PC-3 (cell line): ENCODE measurements at regions not wholly inside any gene's neighbourhood (a gene's known extent, or its start where the extent isn't known, plus 50 kb on each side); places are given as distances from the start of the nearest gene placed in this dataset.

Experiments
- ATAC-seq: fragments of 200-7000 bp; cut with Tn5 transposase; 2 replicates; pipeline ENCODE4 v1.9.1; 2020; ENCODE audit warnings: mild to moderate bottlenecking, moderate library complexity
- BruUV-seq: library from RNA; stranded (reverse); fragments of 400-500 nt; replicated peaks from 2 replicates; lab custom pipeline; 2021; lab: Mats Ljungman, UMichigan
- CTCF ChIA-PET: fragments of 300-600 bp; sonication (Branson Sonifier 250); formaldehyde crosslinking; loops from one replicate; lab custom pipeline; 2022; ENCODE audit warnings: antibody characterized with exemption; lab: Charles Lee
- POLR2A ChIA-PET: fragments of 300-600 bp; sonication (Branson Sonifier 250); formaldehyde crosslinking; loops from one replicate; lab custom pipeline; 2022; ENCODE audit warnings: antibody characterized with exemption; ENCODE audit not compliant: unreplicated experiment; lab: Charles Lee
- DNase-seq: peaks from one replicate; pipeline ENCODE4 v3.0.0-alpha.2; 2015
- H2AFZ ChIP-seq: fragments of 300-600 bp; sonication (generic); 2 replicates; pipeline ENCODE4 v1.6.0; 2016; ENCODE audit warnings: antibody characterized with exemption, low read length
- H3F3A ChIP-seq: fragments of 300-600 bp; sonication (generic); one replicate; pipeline ENCODE4 v1.6.0; 2017; ENCODE audit warnings: antibody characterized with exemption, low read length, control low read depth, mild to moderate bottlenecking; ENCODE audit not compliant: unreplicated experiment
- H3K27ac ChIP-seq: fragments of 300-600 bp; sonication (generic); 2 replicates; pipeline ENCODE4 v1.5.1; 2016; ENCODE audit warnings: mild to moderate bottlenecking, low read length
- H3K27me3 ChIP-seq: fragments of 300-600 bp; sonication (generic); 2 replicates; pipeline ENCODE4 v1.6.1; 2016; ENCODE audit warnings: low read length, mixed read lengths
- H3K36me3 ChIP-seq: fragments of 300-600 bp; sonication (generic); 2 replicates; pipeline ENCODE4 v1.6.1; 2016; ENCODE audit warnings: low read depth, mixed run types, low read length, mixed read lengths
- H3K4me1 ChIP-seq: fragments of 300-600 bp; sonication (generic); 2 replicates; pipeline ENCODE4 v1.5.1; 2016; ENCODE audit warnings: low read length; ENCODE audit not compliant: insufficient read depth
- H3K4me2 ChIP-seq: fragments of 300-600 bp; sonication (generic); 2 replicates; pipeline ENCODE4 v1.6.0; 2016; ENCODE audit warnings: low read length
- H3K4me3 ChIP-seq: fragments of 300-600 bp; sonication (generic); 2 replicates; pipeline ENCODE4 v1.5.1; 2016; ENCODE audit warnings: mild to moderate bottlenecking, low read length, mixed read lengths
- H3K79me2 ChIP-seq: fragments of 300-600 bp; sonication (generic); 2 replicates; pipeline ENCODE4 v1.6.1; 2017; ENCODE audit warnings: low read length, mixed read lengths
- H3K9ac ChIP-seq: fragments of 300-600 bp; sonication (generic); 2 replicates; pipeline ENCODE4 v1.6.0; 2016; ENCODE audit warnings: mild to moderate bottlenecking, low read length
- H3K9me2 ChIP-seq: fragments of 300-600 bp; sonication (generic); replicated peaks from 2 replicates; pipeline ENCODE4 v1.6.1; 2016; ENCODE audit warnings: mixed run types, low read length, mixed read lengths
- H3K9me3 ChIP-seq: fragments of 300-600 bp; sonication (generic); 2 replicates; pipeline ENCODE4 v1.6.1; 2016; ENCODE audit warnings: low read length, mixed read lengths
- H4K20me1 ChIP-seq: fragments of 300-600 bp; sonication (generic); 2 replicates; pipeline ENCODE4 v1.6.1; 2016; ENCODE audit warnings: low read length, mixed read lengths
- EZH2 ChIP-seq: fragments of 300-600 bp; sonication (generic); IDR thresholded peaks from one replicate; pipeline ENCODE4 v1.6.1; 2017; ENCODE audit warnings: antibody characterized with exemption, mild to moderate bottlenecking, low read length; ENCODE audit not compliant: unreplicated experiment
- EZH2phosphoT487 ChIP-seq: fragments of 300-600 bp; sonication (generic); IDR thresholded peaks from 2 replicates; pipeline ENCODE4 v1.6.1; 2018; ENCODE audit warnings: mild to moderate bottlenecking, antibody characterized with exemption, low read length, borderline replicate concordance
- intact Hi-C: fragments of 100-400 bp; cut with micrococcal nuclease; formaldehyde crosslinking; loops from 2 replicates; pipeline ENCODE4 v1.9.0; 2023
- TF ChIP-seq, protein P1 (sequence below): fragments of 300-600 bp; sonication (generic); conservative IDR thresholded peaks from 2 replicates; pipeline ENCODE4 v1.5.1; 2017; ENCODE audit warnings: antibody characterized with exemption, low read depth, mild to moderate bottlenecking, low read length

DNA sequence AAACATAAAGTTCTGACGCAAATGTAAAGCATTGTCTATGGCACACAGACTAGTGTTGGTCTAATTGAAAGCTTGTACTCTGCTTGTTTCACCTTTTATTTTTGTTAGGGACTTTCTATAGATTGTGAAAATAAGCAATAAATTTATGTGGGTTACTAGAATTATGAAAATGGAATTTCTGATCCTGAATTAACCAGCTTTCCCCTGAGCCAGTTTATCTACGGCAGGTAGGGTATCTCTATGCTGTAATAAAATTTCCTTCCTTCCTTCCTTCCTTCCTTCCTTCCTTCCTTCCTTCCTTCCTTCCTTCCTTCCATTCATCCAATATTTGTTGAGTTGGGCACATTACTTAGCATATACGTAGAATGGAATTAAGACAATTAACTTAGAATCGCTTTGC lies 362.6 kb upstream of the SPRED2 start:
- H3K27ac ChIP-seq: no peak overlapping the region
- no peak overlapping the region for H3K4me3 ChIP-seq
- ChIA-PET POLR2A (no interaction called here), CTCF (no interaction called here)
- H3K9me2 ChIP-seq: no peaks in the 10 kb centered on the region
- H3K4me2 ChIP-seq: no peak overlapping the region
- TF ChIP-seq, protein P1, sequence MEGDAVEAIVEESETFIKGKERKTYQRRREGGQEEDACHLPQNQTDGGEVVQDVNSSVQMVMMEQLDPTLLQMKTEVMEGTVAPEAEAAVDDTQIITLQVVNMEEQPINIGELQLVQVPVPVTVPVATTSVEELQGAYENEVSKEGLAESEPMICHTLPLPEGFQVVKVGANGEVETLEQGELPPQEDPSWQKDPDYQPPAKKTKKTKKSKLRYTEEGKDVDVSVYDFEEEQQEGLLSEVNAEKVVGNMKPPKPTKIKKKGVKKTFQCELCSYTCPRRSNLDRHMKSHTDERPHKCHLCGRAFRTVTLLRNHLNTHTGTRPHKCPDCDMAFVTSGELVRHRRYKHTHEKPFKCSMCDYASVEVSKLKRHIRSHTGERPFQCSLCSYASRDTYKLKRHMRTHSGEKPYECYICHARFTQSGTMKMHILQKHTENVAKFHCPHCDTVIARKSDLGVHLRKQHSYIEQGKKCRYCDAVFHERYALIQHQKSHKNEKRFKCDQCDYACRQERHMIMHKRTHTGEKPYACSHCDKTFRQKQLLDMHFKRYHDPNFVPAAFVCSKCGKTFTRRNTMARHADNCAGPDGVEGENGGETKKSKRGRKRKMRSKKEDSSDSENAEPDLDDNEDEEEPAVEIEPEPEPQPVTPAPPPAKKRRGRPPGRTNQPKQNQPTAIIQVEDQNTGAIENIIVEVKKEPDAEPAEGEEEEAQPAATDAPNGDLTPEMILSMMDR: no peak
- no peak for TF ChIP-seq EZH2phosphoT487
- TF ChIP-seq EZH2: no peak
- no peaks in the 10 kb centered on the region for H3K36me3 ChIP-seq
- intact Hi-C loops: no loop called here
- H4K20me1 ChIP-seq: no peaks in the 10 kb centered on the region
- no peaks in the 10 kb centered on the region for H3K79me2 ChIP-seq
- H3K9ac ChIP-seq: no peak overlapping the region
- no peaks in the 10 kb centered on the region for H3F3A ChIP-seq
- H3K4me1 ChIP-seq: no peaks in the 10 kb centered on the region
- no TSS peak for BruUV-seq
- H2AFZ ChIP-seq: no peak overlapping the region
- ATAC-seq (no peak), DNase-seq (no peak)
- peaks cover 77% of the 10 kb centered on the region for H3K27me3 ChIP-seq
- H3K9me3 ChIP-seq: no peaks in the 10 kb centered on the region

DNA sequence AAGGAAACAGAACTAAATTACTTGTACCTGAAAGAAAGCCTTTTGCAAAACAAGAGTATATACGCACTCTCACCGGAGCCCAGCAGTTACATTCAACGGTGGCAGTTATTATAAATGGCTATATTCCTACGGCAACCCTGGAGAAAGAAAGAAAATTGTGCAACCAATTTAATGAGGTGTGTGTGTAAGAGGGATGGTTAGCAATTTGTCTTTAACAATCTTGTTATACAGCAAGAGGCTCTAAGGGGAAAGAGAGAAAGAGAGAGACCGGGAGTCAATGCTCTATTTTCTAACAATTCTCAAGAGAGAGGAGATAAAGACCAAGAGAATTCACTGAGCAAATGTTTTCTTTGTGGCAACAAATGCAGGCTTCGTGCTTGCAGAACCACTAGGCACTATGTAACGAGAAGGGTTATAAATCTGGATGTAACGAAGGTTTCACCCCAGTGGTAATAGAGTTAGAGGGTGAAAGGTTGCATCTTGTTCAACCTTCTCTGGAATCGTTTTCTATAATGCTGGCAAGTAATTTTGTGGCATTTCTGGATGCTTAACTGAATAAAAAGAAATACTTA lies 359.1 kb upstream of the SPRED2 start:
- ATAC-seq (no peak), DNase-seq (no peak)
- Histone ChIP-seq H3K4me3 (no peak overlapping the region), H3K9me2 (no peaks in the 10 kb centered on the region), H3K4me1 (no peaks in the 10 kb centered on the region), H3F3A (no peaks in the 10 kb centered on the region), H3K27me3 (peaks cover 81% of the 10 kb centered on the region), H3K4me2 (no peak overlapping the region), H3K36me3 (no peaks in the 10 kb centered on the region), H3K27ac (no peak overlapping the region), H3K9ac (no peak overlapping the region), H4K20me1 (no peaks in the 10 kb centered on the region), H3K9me3 (no peaks in the 10 kb centered on the region), H3K79me2 (no peaks in the 10 kb centered on the region), H2AFZ (no peak overlapping the region)
- intact Hi-C loops: no loop called here
- POLR2A ChIA-PET: no interaction called here
- no peak for TF ChIP-seq EZH2phosphoT487
- TF ChIP-seq, protein P1: no peak
- TF ChIP-seq EZH2: no peak
- CTCF ChIA-PET: no interaction called here
- no TSS peak for BruUV-seq

DNA sequence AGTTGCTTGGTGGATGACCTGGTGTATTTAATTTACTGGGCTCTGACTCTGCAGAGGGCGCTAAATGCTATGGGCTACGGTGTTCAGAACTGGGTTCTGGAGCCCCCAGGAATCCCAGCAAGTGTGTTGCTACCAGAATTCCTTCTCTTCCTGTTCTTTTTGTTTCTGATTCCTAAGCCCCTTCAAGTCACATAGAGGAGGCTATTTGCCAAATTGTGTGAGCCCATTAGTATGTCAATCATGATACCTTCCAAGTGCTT lies 358.2 kb upstream of the SPRED2 start:
- Histone ChIP-seq H3F3A (no peaks in the 10 kb centered on the region), H3K9ac (no peak overlapping the region), H3K27ac (no peak overlapping the region), H4K20me1 (no peaks in the 10 kb centered on the region), H3K4me2 (no peak overlapping the region), H3K9me2 (no peaks in the 10 kb centered on the region), H3K79me2 (no peaks in the 10 kb centered on the region), H3K27me3 (peaks cover 82% of the 10 kb centered on the region), H3K36me3 (no peaks in the 10 kb centered on the region), H2AFZ (no peak overlapping the region), H3K4me3 (no peak overlapping the region), H3K9me3 (no peaks in the 10 kb centered on the region), H3K4me1 (no peaks in the 10 kb centered on the region)
- intact Hi-C loops: no loop called here
- ChIA-PET CTCF (no interaction called here), POLR2A (no interaction called here)
- BruUV-seq: no TSS peak
- DNase-seq (no peak), ATAC-seq (no peak)
- TF ChIP-seq EZH2phosphoT487 (no peak), EZH2 (no peak)
- TF ChIP-seq, protein P1: no peak
